ENCODE measurements at regions not wholly inside any gene's neighbourhood (a gene's known extent, or its start where the extent isn't known, plus 50 kb on each side); places are given as distances from the start of the nearest gene placed in this dataset.

DNA sequence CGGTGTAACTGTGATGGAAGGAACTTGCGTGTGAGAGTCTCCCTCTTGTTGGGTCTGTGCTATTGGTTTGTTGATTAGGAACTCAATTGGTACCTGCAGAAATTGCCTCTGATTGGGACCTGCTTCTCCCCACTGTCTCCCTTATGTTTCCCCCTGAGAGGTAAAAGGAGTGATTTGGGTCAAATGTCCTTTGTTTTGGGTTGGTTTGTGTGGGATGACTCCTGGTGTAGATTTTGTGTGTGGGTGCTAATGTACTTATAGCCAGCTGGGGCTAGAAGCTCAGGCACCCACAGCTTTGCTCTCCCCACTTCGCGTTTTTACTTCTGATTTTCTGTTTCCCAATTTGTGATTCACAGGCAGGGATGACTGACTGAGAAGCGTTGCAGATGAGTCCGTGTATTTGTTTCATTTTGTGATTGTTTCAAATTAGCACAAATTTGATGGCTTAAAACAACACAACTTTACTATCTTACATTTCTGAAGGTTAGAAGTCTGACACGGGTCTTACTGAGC lies 79.1 kb downstream of the UTRN start (continued):
- TF ChIP-seq ZNF462 (CRISPR knock-in tag; IDR thresholded peaks at IDR 0.05) (no peak), CREB1 (CRISPR knock-in tag; IDR thresholded peaks at IDR 0.05; ENCODE audit: low read depth) (no peak)

GRCh38 chr6:144364782-144365181 lies 79.6 kb downstream of the UTRN start:
- Histone ChIP-seq H3K79me2 (replicated peaks; ENCODE audit: insufficient read depth) (peaks cover 66% of the 10 kb centered on the region), H2AFZ (no peak overlapping the region), H4K20me1 (replicated peaks; ENCODE audit: insufficient read depth) (no peaks in the 10 kb centered on the region), H3K36me3 (ENCODE audit: insufficient read depth) (no peaks in the 10 kb centered on the region), H3K4me2 (no peak overlapping the region), H3K27ac (ENCODE audit: low read depth) (no peak overlapping the region), H3F3A (replicated peaks; ENCODE audit: low read depth) (no peaks in the 10 kb centered on the region), H3K27me3 (ENCODE audit: insufficient read depth) (no peaks in the 10 kb centered on the region), H3K9me2 (ENCODE audit: insufficient read depth) (no peaks in the 10 kb centered on the region), H3K4me3 (no peak overlapping the region), H3K4me1 (ENCODE audit: insufficient read depth) (peaks cover 6% of the 10 kb centered on the region; the same call in 1 of the 2 replicates)
- Mint-ChIP-seq H3K4me3 (no peak overlapping the region), H3K4me1 (peaks cover 15% of the 10 kb centered on the region), H3K27me3 (ENCODE audit: insufficient read depth, low read depth, poor library complexity) (peaks cover 3% of the 10 kb centered on the region), H3K9me3 (peaks cover 10% of the 10 kb centered on the region), H3K27ac (no peak overlapping the region), H3K36me3 (ENCODE audit: low read depth) (peaks cover 12% of the 10 kb centered on the region)
- ATAC-seq (no peak), DNase-seq (ENCODE audit: low spot score) (no peak)
- TF ChIP-seq, protein P1, sequence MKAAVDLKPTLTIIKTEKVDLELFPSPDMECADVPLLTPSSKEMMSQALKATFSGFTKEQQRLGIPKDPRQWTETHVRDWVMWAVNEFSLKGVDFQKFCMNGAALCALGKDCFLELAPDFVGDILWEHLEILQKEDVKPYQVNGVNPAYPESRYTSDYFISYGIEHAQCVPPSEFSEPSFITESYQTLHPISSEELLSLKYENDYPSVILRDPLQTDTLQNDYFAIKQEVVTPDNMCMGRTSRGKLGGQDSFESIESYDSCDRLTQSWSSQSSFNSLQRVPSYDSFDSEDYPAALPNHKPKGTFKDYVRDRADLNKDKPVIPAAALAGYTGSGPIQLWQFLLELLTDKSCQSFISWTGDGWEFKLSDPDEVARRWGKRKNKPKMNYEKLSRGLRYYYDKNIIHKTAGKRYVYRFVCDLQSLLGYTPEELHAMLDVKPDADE (IDR thresholded peaks at IDR 0.05) = no peak
- TF ChIP-seq NANOG (IDR thresholded peaks at IDR 0.05; ENCODE audit: borderline replicate concordance) (no peak), ZNF114 (CRISPR knock-in tag; IDR thresholded peaks at IDR 0.05) (no peak), CREB1 (CRISPR knock-in tag; IDR thresholded peaks at IDR 0.05; ENCODE audit: low read depth) (no peak), ZNF331 (CRISPR knock-in tag; IDR thresholded peaks at IDR 0.05; ENCODE audit: low read depth) (no peak), JUNB (IDR thresholded peaks at IDR 0.05; ENCODE audit: unreplicated experiment) (no peak), STAT1 (IDR thresholded peaks at IDR 0.05; ENCODE audit: unreplicated experiment) (no peak), EZH2 (IDR thresholded peaks at IDR 0.05; ENCODE audit: low read depth, unreplicated experiment) (no peak), CTCF (conservative IDR thresholded peaks at IDR 0.05; ENCODE audit: low read depth in 2 of 2) (no peak), EZH2phosphoT487 (IDR thresholded peaks at IDR 0.05; ENCODE audit: unreplicated experiment) (no peak), POLR2AphosphoS5 (IDR thresholded peaks at IDR 0.05; ENCODE audit: low read depth) (no peak), REST (IDR thresholded peaks at IDR 0.05; ENCODE audit: unreplicated experiment) (no peak)

All from GM23338 (cell line).